HUES48 (cell line): ENCODE measurements at regions not wholly inside any gene's neighbourhood (a gene's known extent, or its start where the extent isn't known, plus 50 kb on each side); places are given as distances from the start of the nearest gene placed in this dataset.

Source experiments
- H3K27ac ChIP-seq: one replicate; pipeline ENCODE4 v1.7.0; 2013; ENCODE audit warnings: low read depth, low read length, inconsistent platforms
- H3K27me3 ChIP-seq: 2 replicates; pipeline ENCODE4 v1.6.1; 2013; ENCODE audit warnings: mild to moderate bottlenecking, low read length; ENCODE audit not compliant: control insufficient read depth, insufficient read depth
- H3K36me3 ChIP-seq: 2 replicates; pipeline ENCODE4 v1.6.1; 2013; ENCODE audit warnings: low read length; ENCODE audit not compliant: control insufficient read depth, insufficient read depth
- H3K4me1 ChIP-seq: 2 replicates; pipeline ENCODE4 v1.6.1; 2013; ENCODE audit warnings: mild to moderate bottlenecking, low read length; ENCODE audit not compliant: control insufficient read depth, insufficient read depth
- H3K4me3 ChIP-seq: 2 replicates; pipeline ENCODE4 v1.5.1; 2013; ENCODE audit warnings: mild to moderate bottlenecking, low read depth, low read length
- H3K9ac ChIP-seq: 2 replicates; pipeline ENCODE4 v1.6.1; 2013; ENCODE audit warnings: mild to moderate bottlenecking, low read depth, low read length, moderate library complexity
- H3K9me3 ChIP-seq: 2 replicates; pipeline ENCODE4 v1.6.1; 2013; ENCODE audit warnings: low read length; ENCODE audit not compliant: control insufficient read depth, insufficient read depth

DNA sequence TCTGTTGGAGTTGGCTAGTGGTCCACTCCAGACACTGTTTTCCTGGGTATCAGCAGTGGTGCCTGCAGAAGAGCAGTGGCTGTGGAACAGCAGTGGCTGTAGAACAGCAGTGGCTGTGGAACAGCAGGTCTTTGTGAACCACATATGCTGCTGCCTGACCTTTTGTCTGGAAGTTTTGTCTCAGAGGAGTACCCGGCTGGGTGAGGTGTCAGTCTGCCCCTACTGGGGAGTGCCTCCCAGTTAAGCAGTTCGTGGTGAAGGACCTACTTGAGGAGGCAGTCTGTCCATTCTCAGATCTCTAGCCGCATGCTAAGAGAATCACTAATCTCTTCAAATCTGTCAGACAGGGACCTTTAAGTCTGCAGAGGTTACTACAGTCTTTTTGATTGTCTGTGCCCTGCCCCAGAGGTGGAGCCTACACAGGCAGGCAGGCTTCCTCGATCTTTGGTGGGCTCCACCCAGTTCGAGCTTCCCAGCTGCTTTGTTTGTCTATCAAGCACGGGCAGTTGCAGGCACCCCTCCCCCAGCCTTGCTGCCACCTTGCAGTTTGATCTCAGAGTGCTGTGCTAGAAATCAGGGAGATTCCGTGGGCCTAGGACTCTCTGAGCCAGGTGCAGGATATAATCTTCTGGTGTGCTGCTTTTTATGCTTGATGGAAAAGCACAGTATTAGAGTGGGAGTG is 89.1 kb upstream of the TRIM48 start:
- Histone ChIP-seq H3K4me1 (no peaks in the 10 kb centered on the region), H3K4me3 (no peak overlapping the region), H3K27me3 (no peaks in the 10 kb centered on the region), H3K36me3 (no peaks in the 10 kb centered on the region), H3K9me3 (peaks cover 66% of the 10 kb centered on the region), H3K9ac (no peak overlapping the region), H3K27ac (no peak overlapping the region)
